ENCODE measurements at regions not wholly inside any gene's neighbourhood (a gene's known extent, or its start where the extent isn't known, plus 50 kb on each side); places are given as distances from the start of the nearest gene placed in this dataset.

DNA sequence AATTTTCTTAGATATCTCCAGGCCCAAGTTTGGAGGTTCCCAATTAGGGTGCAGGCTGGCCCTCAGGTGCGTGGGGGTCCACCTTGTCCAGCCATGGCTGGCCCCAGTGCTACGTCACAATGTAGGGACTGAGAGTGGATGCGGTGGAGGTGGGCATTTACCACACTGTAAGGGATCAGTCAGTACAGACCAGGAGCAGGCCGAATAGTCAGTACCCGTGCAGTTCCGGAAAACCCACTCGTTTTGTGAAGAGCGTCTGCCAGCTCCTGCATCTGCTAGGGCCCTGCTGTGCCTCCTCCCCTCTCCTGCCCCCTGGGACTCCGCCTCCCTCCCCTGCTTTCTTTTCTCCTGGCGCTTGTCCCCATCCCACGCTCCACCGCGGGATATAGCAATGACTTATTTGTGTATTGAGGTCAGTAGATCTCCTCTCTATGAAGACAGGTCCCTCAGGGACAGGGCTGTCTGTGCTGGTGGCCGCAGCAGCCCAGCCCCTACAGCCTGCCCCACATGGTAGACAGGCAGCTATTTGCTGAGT is 50.4 kb upstream of the SEPTIN5 start:
- Histone ChIP-seq H3K36me3 (ENCODE audit: insufficient read depth, low read length) (no peaks in the 10 kb centered on the region), H3K9ac (ENCODE audit: low read depth, low read length) (no peak overlapping the region), H3K4me1 (ENCODE audit: insufficient read depth, low read length) (peaks cover 7% of the 10 kb centered on the region; the same call in 1 of the 2 replicates)

DNA sequence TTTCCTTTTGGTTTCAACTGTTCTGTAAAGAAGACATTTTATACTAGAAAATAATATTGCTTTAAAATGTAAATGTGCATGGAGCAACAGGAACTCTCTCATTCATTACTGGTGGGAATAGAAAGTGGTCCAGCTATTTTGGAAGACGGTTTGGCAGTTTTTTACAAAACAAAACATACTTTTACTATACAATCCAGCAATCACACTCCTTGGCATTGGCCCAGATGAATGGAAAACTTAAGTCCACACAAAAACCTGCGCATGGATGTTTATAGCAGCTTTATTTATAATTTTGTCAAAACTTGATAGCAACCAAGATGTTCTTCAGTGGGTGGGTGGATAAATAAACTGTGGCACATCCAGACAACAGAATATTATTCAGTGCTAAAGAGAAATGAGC is 49.9 kb upstream of the SEPTIN5 start:
- Histone ChIP-seq H3K36me3 (ENCODE audit: insufficient read depth, low read length) (no peaks in the 10 kb centered on the region), H3K4me1 (ENCODE audit: insufficient read depth, low read length) (peaks cover 7% of the 10 kb centered on the region; the same call in 1 of the 2 replicates), H3K9ac (ENCODE audit: low read depth, low read length) (no peak overlapping the region), H3K9me3 (ENCODE audit: control insufficient read depth, insufficient read depth, low read length) (no peaks in the 10 kb centered on the region)

More for the DNA sequence above, 50.4 kb upstream of the SEPTIN5 start:
- H3K9me3 ChIP-seq (ENCODE audit: control insufficient read depth, insufficient read depth, low read length) = no peaks in the 10 kb centered on the region
